GM12878 (cell line): ENCODE measurements at regions not wholly inside any gene's neighbourhood (a gene's known extent, or its start where the extent isn't known, plus 50 kb on each side); places are given as distances from the start of the nearest gene placed in this dataset.

ENCODE experiments used
- ATAC-seq: fragments of 200-7000 bp; cut with Tn5 transposase; 3 replicates; pipeline ENCODE4 v1.9.1; 2020; ENCODE audit warnings: mild to moderate bottlenecking, moderate library complexity
- BruUV-seq: library from RNA; stranded (reverse); fragments of 400-500 nt; replicated peaks from 2 replicates; lab custom pipeline; 2021; lab: Mats Ljungman, UMichigan
- CTCF ChIA-PET: fragments of 300-600 bp; sonication (Branson Sonifier 250); formaldehyde crosslinking; extraction: SDS; loops from one replicate; lab custom pipeline; 2021; ENCODE audit warnings: inconsistent platforms; lab: Yijun Ruan, JAX
- POLR2A ChIA-PET: fragments of 350-600 bp; formaldehyde crosslinking; extraction: SDS; loops from one replicate; lab custom pipeline; 2021; ENCODE audit warnings: inconsistent platforms; lab: Charles Lee
- RAD21 ChIA-PET: fragments of 300-600 bp; sonication (Branson Sonifier 250); formaldehyde crosslinking; loops from one replicate; lab custom pipeline; 2023; ENCODE audit warnings: antibody characterized with exemption; ENCODE audit not compliant: unreplicated experiment; lab: Charles Lee
- SMC1A ChIA-PET: fragments of 300-600 bp; sonication (Branson Sonifier 250); formaldehyde crosslinking; loops from one replicate; lab custom pipeline; 2023; ENCODE audit not compliant: unreplicated experiment, uncharacterized antibody; lab: Charles Lee
- DNase-seq: peaks from one replicate; pipeline ENCODE4 v3.0.0-alpha.2; 2011; ENCODE audit warnings: low read depth, low spot score
- FAIRE-seq: peaks from 3 replicates; lab custom pipeline; 2011; peaks lifted over from hg19 to GRCh38; lab: Jason Lieb, UNC
- H2AFZ ChIP-seq: 2 replicates; pipeline ENCODE4 v1.6.0; 2011; ENCODE audit warnings: low read depth, low read length, control low read depth; ENCODE audit not compliant: control insufficient read depth
- H3K27ac ChIP-seq: 2 replicates; pipeline ENCODE4 v1.5.1; 2011; ENCODE audit warnings: control low read depth; ENCODE audit not compliant: control insufficient read depth, insufficient read depth
- H3K27me3 ChIP-seq, 2 experiments: replicated peaks in 1 of 2; 2 replicates each; pipeline versions ENCODE4 v1.6.0 to v1.6.1; 2011; ENCODE audit warnings: low read length in 1 of 2; ENCODE audit not compliant: control insufficient read depth in 2 of 2, insufficient read depth in 2 of 2
- H3K36me3 ChIP-seq, 2 experiments: 2 replicates each; pipeline ENCODE4 v1.5.1; 2011; ENCODE audit warnings: low read length in 1 of 2; ENCODE audit not compliant: control insufficient read depth in 2 of 2, insufficient read depth in 2 of 2
- H3K4me1 ChIP-seq: 2 replicates; pipeline ENCODE4 v1.6.1; 2011; ENCODE audit warnings: mild to moderate bottlenecking, low read length, moderate library complexity, mixed read lengths; ENCODE audit not compliant: control insufficient read depth, insufficient read depth
- H3K4me2 ChIP-seq: 2 replicates; pipeline ENCODE4 v1.6.0; 2011; ENCODE audit warnings: control low read depth; ENCODE audit not compliant: control insufficient read depth, insufficient read depth
- H3K4me3 ChIP-seq: fragments of 200-600 bp; sonication (generic); 2 replicates; pipeline ENCODE4 v1.5.1; 2016
- H3K79me2 ChIP-seq: 2 replicates; pipeline ENCODE4 v1.6.0; 2011; ENCODE audit warnings: low read length; ENCODE audit not compliant: control insufficient read depth, insufficient read depth
- H3K9ac ChIP-seq: 2 replicates; pipeline ENCODE4 v1.8.0; 2011; ENCODE audit warnings: low read length, control low read depth, mixed read lengths; ENCODE audit not compliant: control insufficient read depth, insufficient read depth
- H3K9me3 ChIP-seq: replicated peaks from 3 replicates; pipeline ENCODE4 v1.5.1; 2011; ENCODE audit warnings: mild to moderate bottlenecking, low read length; ENCODE audit not compliant: control insufficient read depth, insufficient read depth
- H4K20me1 ChIP-seq: 2 replicates; pipeline ENCODE4 v1.6.0; 2011; ENCODE audit not compliant: control insufficient read depth, insufficient read depth
- CBX3 ChIP-seq: fragments of 200-600 bp; sonication (generic); IDR thresholded peaks from 2 replicates; pipeline ENCODE4 v1.6.1; 2016; ENCODE audit warnings: low read depth, borderline replicate concordance
- CEBPZ ChIP-seq: fragments of 150-350 bp; IDR thresholded peaks from 2 replicates; pipeline ENCODE4 v1.6.1; 2016; ENCODE audit warnings: low read depth, low read length
- CHD1 ChIP-seq: IDR thresholded peaks from 2 replicates; pipeline ENCODE4 v1.6.1; 2012; ENCODE audit warnings: low read depth, low read length, improper control_type of control experiment
- CREB1 ChIP-seq: IDR thresholded peaks from 2 replicates; pipeline ENCODE4 v1.6.1; 2012; ENCODE audit warnings: low read depth, mild to moderate bottlenecking, inconsistent platforms
- CUX1 ChIP-seq: IDR thresholded peaks from 2 replicates; pipeline ENCODE4 v1.6.1; 2012; ENCODE audit warnings: improper control_type of control experiment, low read depth, low read length; ENCODE audit not compliant: insufficient replicate concordance
- DPF2 ChIP-seq: fragments of 450-650 bp; IDR thresholded peaks from 2 replicates; pipeline ENCODE4 v1.6.1; 2017; ENCODE audit warnings: mild to moderate bottlenecking
- IKZF2 ChIP-seq, 2 experiments: fragments of 450-650 bp; IDR thresholded peaks; 2 replicates each; pipeline ENCODE4 v1.6.1; 2017; ENCODE audit warnings: mild to moderate bottlenecking in 2 of 2, moderate library complexity in 2 of 2
- JUND ChIP-seq: IDR thresholded peaks from 2 replicates; pipeline ENCODE4 v1.6.1; 2012; ENCODE audit warnings: low read depth, mild to moderate bottlenecking, low read length, improper control_type of control experiment, moderate library complexity
- MXI1 ChIP-seq: fragments of 150-350 bp; IDR thresholded peaks from 2 replicates; pipeline ENCODE4 v1.6.1; 2011; ENCODE audit warnings: low read depth, mild to moderate bottlenecking, inconsistent platforms, low read length, improper control_type of control experiment
- NFXL1 ChIP-seq: fragments of 450-650 bp; IDR thresholded peaks from 2 replicates; pipeline ENCODE4 v1.6.1; 2017; ENCODE audit warnings: antibody characterized with exemption, mild to moderate bottlenecking, borderline replicate concordance
- NFYA ChIP-seq: IDR thresholded peaks from 2 replicates; pipeline ENCODE4 v1.6.1; 2011; ENCODE audit warnings: low read depth, mild to moderate bottlenecking, low read length, improper control_type of control experiment, borderline replicate concordance
- SP1 ChIP-seq: IDR thresholded peaks from one replicate; pipeline ENCODE4 v1.6.1; 2011; ENCODE audit warnings: low read depth, low read length
- STAT1 ChIP-seq: fragments of 450-650 bp; conservative IDR thresholded peaks from 2 replicates; pipeline ENCODE4 v1.6.1; 2014; ENCODE audit warnings: antibody characterized with exemption, mild to moderate bottlenecking
- SUPT20H ChIP-seq: IDR thresholded peaks from 2 replicates; pipeline ENCODE4 v1.6.1; 2011; ENCODE audit warnings: low read depth, mild to moderate bottlenecking, low read length, moderate library complexity, borderline replicate concordance; ENCODE audit not compliant: control insufficient read depth
- TCF7 ChIP-seq: IDR thresholded peaks from 2 replicates; pipeline ENCODE4 v1.6.1; 2014; ENCODE audit warnings: antibody characterized with exemption, borderline replicate concordance
- ZNF24 ChIP-seq: fragments of 450-650 bp; IDR thresholded peaks from 2 replicates; pipeline ENCODE4 v1.6.1; 2017; ENCODE audit warnings: antibody characterized with exemption, mild to moderate bottlenecking
- ZNF622 ChIP-seq: fragments of 450-650 bp; IDR thresholded peaks from 2 replicates; pipeline ENCODE4 v1.6.1; 2017; ENCODE audit warnings: mild to moderate bottlenecking, inconsistent platforms
- WGBS: methylation state at CpG from one replicate; pipeline ENCODE4 v1.1.6; 2016; ENCODE audit warnings: low lambda C conversion rate; ENCODE audit not compliant: insufficient replicate concordance, insufficient coverage; ENCODE audit errors: missing lambda C conversion rate; 5-methylcytosine and 5-hydroxymethylcytosine counted together
- in situ Hi-C: fragments of 300-500 bp; cut with MboI; formaldehyde crosslinking; loops from 9 replicates; pipeline ENCODE4 v1.14.3; 2018; ENCODE audit warnings: mixed read lengths
- intact Hi-C: fragments of 100-400 bp; cut with micrococcal nuclease; formaldehyde crosslinking; loops from one replicate; pipeline ENCODE4 v1.14.2; 2022; ENCODE audit not compliant: unreplicated experiment

GRCh38 chr4:24322511-24322910 is 261.8 kb downstream of the DHX15 start:
- H3K4me2 ChIP-seq = no peak overlapping the region
- TF ChIP-seq CUX1 (no peak), CHD1 (no peak), ZNF24 (no peak), CBX3 (no peak), JUND (no peak), STAT1 (no peak), CREB1 (no peak), DPF2 (no peak), SUPT20H (no peak), TCF7 (no peak), CEBPZ (no peak), IKZF2 (IDR thresholded peaks at IDR 0.05) (no peak), NFXL1 (no peak), ZNF622 (no peak), MXI1 (no peak), NFYA (no peak), SP1 (no peak)
- no peak for ATAC-seq
- no peaks in the 10 kb centered on the region for H3K36me3 ChIP-seq
- no peaks in the 10 kb centered on the region for H3K4me1 ChIP-seq
- no peaks in the 10 kb centered on the region for H3K27me3 ChIP-seq
- H2AFZ ChIP-seq = no peak overlapping the region
- H4K20me1 ChIP-seq = no peaks in the 10 kb centered on the region
- H3K9me3 ChIP-seq = no peaks in the 10 kb centered on the region
- SMC1A ChIA-PET = no interaction called here
- intact Hi-C loops (no loop called here), in situ Hi-C loops (no loop called here)
- CTCF ChIA-PET = interaction anchor here (0.5 to 0.9 kb wide), 2 partner anchors 14 to 31 kb away, joined by 3 read pairs; no protein-coding TSS in a partner anchor
- FAIRE-seq = no peak
- H3K79me2 ChIP-seq = no peaks in the 10 kb centered on the region
- 0% methylated on average over 1 of the region's 1 CpG for WGBS
- no peak for DNase-seq
- POLR2A ChIA-PET = no interaction called here
- H3K9ac ChIP-seq = no peak overlapping the region
- H3K27ac ChIP-seq = no peak overlapping the region
- no TSS peak for BruUV-seq
- RAD21 ChIA-PET = no interaction called here
- H3K4me3 ChIP-seq = no peak overlapping the region
